Stimulated activated effector memory CD8-positive, alpha-beta T cell treated with anti-CD3 and anti-CD28 coated beads, Interleukin-12 subunit alpha, Interleukin-12 subunit beta, amount 100 ng/mL, for 72 hours (primary cell): ENCODE measurements at regions not wholly inside any gene's neighbourhood (a gene's known extent, or its start where the extent isn't known, plus 50 kb on each side); places are given as distances from the start of the nearest gene placed in this dataset.

ENCODE experiments used
- ATAC-seq: fragments of 150-1000 bp; cut with Tn5 transposase; 2 replicates; pipeline ENCODE4 v1.10.0; 2021
- DNase-seq, 2 donors: peaks; one replicate each; pipeline ENCODE4 v3.0.0; 2021 to 2022; ENCODE audit warnings: low spot score in 2 of 2
- H3K27ac Mint-ChIP-seq: one replicate; pipeline ENCODE4 v1.8.0; 2022; ENCODE audit warnings: mild to moderate bottlenecking, mixed read lengths
- H3K36me3 Mint-ChIP-seq: one replicate; pipeline ENCODE4 v1.8.0; 2022; ENCODE audit warnings: mild to moderate bottlenecking, mixed read lengths
- H3K4me1 Mint-ChIP-seq: one replicate; pipeline ENCODE4 v1.8.0; 2022; ENCODE audit warnings: mixed read lengths
- H3K4me3 Mint-ChIP-seq: one replicate; pipeline ENCODE4 v1.8.0; 2022; ENCODE audit warnings: mild to moderate bottlenecking, mixed read lengths
- H3K9me3 Mint-ChIP-seq: one replicate; pipeline ENCODE4 v1.8.0; 2022; ENCODE audit warnings: mixed read lengths

DNA sequence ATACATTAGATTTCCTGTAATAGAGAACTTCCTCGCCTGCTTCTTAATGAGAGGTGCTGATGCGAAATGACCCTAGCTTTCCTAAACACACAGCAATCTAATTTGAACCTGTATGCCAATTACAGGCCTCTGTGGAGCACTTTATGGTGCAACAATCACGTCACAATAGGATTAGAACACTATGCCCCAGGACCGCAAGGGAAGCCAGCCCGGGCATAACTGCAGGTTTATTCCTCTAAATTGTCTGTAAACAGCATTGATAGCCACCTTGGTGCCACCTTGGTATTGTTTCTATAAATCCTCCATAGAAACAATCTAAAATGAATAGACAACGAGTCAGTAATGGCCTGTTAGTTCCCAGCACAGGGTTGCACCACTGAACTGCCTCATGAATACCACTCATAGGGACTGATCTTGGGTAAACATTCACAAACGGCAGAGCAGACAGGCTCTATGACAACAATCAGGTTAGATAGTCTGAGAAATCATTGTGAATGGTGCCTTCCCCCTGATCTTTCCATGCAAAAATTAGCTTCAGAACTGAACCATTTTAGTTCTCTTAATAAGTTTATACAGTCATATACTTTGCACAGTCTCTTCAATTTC, 182.5 kb upstream of the OBI1 start:
- no peak overlapping the region for H3K27ac Mint-ChIP-seq
- H3K4me3 Mint-ChIP-seq = no peak overlapping the region
- H3K4me1 Mint-ChIP-seq = no peaks in the 10 kb centered on the region
- DNase-seq (no peak), ATAC-seq (no peak)
- no peaks in the 10 kb centered on the region for H3K9me3 Mint-ChIP-seq
- no peaks in the 10 kb centered on the region for H3K36me3 Mint-ChIP-seq

DNA sequence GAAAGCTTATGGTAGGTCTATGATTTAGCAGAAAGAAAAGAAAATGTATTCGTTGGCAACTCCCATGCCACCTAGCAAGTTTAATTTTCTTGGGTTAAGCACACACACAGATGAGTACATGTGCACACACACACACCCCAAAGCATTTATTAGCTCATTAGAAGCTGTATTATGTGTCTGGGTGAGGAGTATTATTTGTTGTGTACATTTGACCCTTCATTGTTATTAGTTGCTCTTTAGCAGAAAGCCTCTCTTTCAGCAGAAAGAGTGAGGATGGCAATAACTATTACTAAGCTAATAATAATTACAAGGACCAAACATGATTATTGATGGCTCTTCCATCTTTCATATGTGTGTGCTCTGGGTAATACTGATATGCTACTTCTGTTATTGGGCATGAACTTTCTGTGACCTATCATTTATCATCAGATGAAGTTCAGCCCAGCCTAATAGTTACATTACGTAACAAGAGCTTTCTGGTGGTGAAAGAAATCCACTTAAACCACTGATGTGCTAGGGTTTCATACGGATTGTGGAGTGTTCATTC, 177.4 kb upstream of the OBI1 start:
- no peaks in the 10 kb centered on the region for H3K4me1 Mint-ChIP-seq
- no peak overlapping the region for H3K27ac Mint-ChIP-seq
- no peaks in the 10 kb centered on the region for H3K9me3 Mint-ChIP-seq
- DNase-seq (no peak), ATAC-seq (no peak)
- H3K36me3 Mint-ChIP-seq = no peaks in the 10 kb centered on the region
- H3K4me3 Mint-ChIP-seq = no peak overlapping the region

DNA sequence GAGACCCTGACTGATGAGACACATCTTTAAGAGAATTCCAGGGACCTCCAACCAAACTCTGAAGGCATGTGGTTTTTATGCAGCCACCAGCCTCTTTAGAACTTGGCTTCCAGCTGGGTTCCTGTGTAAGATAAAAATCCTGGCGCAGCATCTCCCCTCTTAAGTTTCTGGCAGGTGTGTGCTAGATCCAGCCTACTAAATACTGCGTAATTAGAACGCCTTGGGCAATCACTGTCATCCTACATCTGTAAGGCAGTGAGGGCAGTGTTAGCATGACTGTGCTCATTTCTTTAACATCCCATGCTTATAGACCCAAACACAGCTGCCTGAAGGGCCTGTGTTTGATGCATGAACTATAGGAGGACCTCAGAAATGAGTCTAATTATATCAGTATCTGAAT, 173.5 kb upstream of the OBI1 start:
- no peak for ATAC-seq
- Mint-ChIP-seq H3K4me1 (no peaks in the 10 kb centered on the region), H3K36me3 (no peaks in the 10 kb centered on the region), H3K4me3 (no peak overlapping the region), H3K9me3 (no peaks in the 10 kb centered on the region), H3K27ac (no peak overlapping the region)
- no peak for DNase-seq

DNA sequence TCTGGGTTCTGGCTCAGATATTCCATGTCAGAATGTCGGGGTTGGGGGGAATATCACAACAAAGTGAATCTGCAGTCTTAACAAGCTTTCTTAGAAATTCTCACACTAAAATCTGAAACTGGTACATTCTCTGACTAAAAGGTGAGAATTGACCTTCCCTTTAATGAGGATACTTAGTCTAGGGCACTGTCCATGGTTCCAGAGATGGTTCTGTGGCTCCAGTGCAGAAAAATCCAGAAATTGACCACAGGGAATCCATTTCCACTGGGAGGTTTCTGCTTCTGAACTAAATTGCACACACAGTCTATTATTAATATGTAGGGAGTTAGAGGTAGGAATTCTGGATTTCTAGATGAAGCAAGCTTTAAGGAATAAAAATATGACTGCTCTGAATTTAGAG, 171.6 kb upstream of the OBI1 start:
- no peak overlapping the region for H3K4me3 Mint-ChIP-seq
- no peaks in the 10 kb centered on the region for H3K9me3 Mint-ChIP-seq
- no peaks in the 10 kb centered on the region for H3K36me3 Mint-ChIP-seq
- H3K4me1 Mint-ChIP-seq = no peaks in the 10 kb centered on the region
- ATAC-seq (no peak), DNase-seq (no peak)
- no peak overlapping the region for H3K27ac Mint-ChIP-seq

DNA sequence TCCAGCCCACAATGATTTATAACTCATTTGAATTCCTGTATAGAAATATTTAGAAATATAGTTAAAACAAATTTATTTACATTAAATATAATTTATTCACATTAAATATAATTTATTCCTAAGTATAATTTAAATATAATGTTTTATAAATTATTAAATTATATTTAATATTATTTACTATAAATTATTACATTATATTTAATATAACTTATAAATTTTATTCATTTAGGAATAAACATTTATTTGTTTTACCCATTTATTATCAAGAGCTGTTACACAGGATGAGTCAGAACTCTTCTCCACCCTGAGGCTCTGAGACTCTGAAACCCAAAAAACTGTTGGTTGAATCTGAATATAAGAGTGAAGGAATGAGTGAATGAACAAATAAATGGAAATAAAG, 170.9 kb upstream of the OBI1 start:
- DNase-seq (no peak), ATAC-seq (no peak)
- Mint-ChIP-seq H3K36me3 (no peaks in the 10 kb centered on the region), H3K4me3 (no peak overlapping the region), H3K4me1 (no peaks in the 10 kb centered on the region), H3K27ac (no peak overlapping the region), H3K9me3 (no peaks in the 10 kb centered on the region)

DNA sequence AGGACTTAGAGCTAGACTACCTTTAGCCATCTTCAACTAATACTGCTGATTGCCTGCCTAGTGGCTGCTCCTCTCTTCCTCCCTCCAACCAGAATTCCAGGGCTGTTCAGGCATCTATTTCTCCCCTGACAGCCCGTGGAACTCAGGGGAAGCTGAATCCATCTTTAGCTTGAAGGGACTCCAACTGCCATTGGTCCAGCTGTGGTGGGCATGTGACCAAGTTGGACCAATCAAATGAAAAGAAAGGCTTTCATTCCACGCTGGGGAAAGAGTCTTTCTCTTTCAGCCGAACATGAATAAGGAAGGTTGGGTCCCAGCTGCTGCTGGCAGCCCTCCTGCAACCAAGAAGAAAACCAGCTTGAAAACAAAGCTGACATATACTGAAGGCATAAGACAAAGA, 168.5 kb upstream of the OBI1 start:
- no peaks in the 10 kb centered on the region for H3K4me1 Mint-ChIP-seq
- H3K4me3 Mint-ChIP-seq = no peak overlapping the region
- no peaks in the 10 kb centered on the region for H3K9me3 Mint-ChIP-seq

DNA sequence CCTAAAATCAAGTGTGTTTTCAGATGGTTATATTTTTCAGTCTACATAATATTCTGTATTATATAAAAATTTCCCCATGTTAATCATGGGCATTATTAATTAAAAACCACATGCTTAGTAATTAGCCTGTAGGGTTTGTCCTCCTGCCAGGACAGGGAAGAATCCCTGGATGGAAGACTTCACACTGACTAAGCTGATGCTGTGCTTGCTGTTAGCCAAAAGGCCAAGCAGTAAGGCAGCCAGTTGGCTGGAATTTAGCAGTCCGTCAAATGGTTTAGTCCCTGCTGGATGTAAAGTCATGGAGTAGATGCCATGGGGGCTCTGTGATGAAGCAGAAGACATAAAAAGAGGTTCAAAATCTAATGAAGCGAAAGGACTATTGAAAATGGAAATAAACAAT, 168.0 kb upstream of the OBI1 start:
- Mint-ChIP-seq H3K36me3 (no peaks in the 10 kb centered on the region), H3K4me3 (no peak overlapping the region)
- no peak for DNase-seq

More for the DNA sequence above, 168.5 kb upstream of the OBI1 start:
- Mint-ChIP-seq H3K36me3 (no peaks in the 10 kb centered on the region), H3K27ac (no peak overlapping the region)
- ATAC-seq = no peak
- DNase-seq = no peak

DNA sequence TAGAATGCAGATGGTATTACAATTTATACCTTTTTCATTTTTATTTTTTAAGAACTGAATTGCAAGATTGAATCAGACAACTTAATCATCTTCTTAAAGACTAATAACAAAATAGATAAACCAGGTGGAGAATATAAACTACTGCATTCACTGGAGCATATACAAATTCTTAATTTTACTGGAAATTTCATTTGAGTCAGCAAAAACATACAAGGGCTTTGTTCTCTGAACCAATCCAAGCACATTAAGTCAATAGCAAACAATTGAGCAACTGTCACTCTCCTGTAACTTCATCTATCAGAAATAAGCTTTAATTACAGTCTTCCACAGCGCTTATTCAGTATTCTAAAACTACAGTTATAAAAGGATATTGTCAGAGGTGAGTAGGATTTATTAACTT, 167.4 kb upstream of the OBI1 start:
- ATAC-seq (no peak), DNase-seq (no peak)
- no peaks in the 10 kb centered on the region for H3K36me3 Mint-ChIP-seq
- H3K27ac Mint-ChIP-seq = no peak overlapping the region
- no peak overlapping the region for H3K4me3 Mint-ChIP-seq
- no peaks in the 10 kb centered on the region for H3K4me1 Mint-ChIP-seq
- no peaks in the 10 kb centered on the region for H3K9me3 Mint-ChIP-seq

More for the DNA sequence above, 168.0 kb upstream of the OBI1 start:
- ATAC-seq = no peak
- no peak overlapping the region for H3K27ac Mint-ChIP-seq
- H3K9me3 Mint-ChIP-seq = no peaks in the 10 kb centered on the region
- no peaks in the 10 kb centered on the region for H3K4me1 Mint-ChIP-seq

DNA sequence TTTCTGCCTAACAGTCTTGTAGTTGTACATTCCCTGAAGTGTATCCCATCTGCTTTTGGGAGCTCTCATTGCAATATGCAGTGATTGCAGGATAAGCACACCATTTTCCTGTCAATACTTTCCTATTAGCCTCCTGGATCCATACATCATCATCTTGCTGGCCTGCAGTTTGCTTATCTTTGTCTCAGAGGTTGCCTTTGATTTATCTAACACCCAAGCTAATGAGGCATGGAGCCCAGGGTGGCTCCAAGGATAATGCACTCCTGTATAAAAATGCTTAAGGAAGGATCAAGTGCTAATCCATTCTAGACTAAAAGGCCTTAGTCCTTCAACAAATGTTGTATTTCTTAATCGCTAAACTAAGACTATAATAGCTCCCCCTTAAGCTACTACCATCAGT, 161.6 kb upstream of the OBI1 start:
- H3K4me1 Mint-ChIP-seq = no peaks in the 10 kb centered on the region
- DNase-seq = no peak
- no peaks in the 10 kb centered on the region for H3K9me3 Mint-ChIP-seq
- H3K36me3 Mint-ChIP-seq = no peaks in the 10 kb centered on the region
- ATAC-seq = no peak
- no peak overlapping the region for H3K27ac Mint-ChIP-seq
- H3K4me3 Mint-ChIP-seq = no peak overlapping the region

DNA sequence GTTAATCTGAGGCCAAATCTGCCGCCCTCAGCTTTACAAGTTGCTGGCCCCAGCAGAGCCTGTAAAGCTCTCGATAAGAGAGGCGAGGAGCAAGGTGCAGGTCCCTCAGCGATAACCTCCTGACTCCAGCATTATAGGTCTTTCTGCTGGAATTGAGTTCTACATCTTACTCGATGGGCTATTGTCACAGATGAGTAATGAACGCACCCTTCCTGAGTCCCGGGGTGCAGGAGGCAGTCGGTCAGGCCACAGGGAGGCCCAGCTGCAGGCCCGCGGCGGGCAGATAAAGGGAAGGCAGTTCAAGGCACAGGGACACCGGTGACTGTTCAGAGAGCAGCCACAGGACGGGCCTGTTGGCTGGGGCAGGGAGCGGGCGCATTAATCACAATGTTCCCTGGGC, 157.6 kb upstream of the OBI1 start:
- DNase-seq = no peak

DNA sequence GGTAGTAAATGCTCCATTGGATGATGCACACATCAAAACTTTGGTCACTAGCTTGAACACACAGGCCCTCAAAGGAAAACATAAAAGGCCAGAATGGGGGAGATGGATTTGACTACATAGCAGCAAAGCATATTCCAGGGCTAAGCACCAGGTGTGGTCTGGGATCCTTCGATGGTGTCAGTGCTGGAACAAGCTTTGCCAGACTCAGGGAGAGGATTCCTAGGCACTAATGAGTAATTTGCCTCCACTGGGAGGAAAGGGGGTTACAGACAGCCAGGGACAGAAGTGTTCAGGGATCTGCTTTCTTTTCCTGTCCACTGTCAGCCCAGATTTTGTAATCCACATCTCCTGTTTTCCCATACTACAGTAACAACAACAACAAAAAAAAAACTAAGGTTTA, 157.2 kb upstream of the OBI1 start:
- no peak for ATAC-seq
- H3K36me3 Mint-ChIP-seq = no peaks in the 10 kb centered on the region
- DNase-seq = no peak
- no peak overlapping the region for H3K27ac Mint-ChIP-seq
- no peaks in the 10 kb centered on the region for H3K9me3 Mint-ChIP-seq
- H3K4me1 Mint-ChIP-seq = no peaks in the 10 kb centered on the region
- no peak overlapping the region for H3K4me3 Mint-ChIP-seq

More for the DNA sequence above, 157.6 kb upstream of the OBI1 start:
- no peak overlapping the region for H3K4me3 Mint-ChIP-seq
- ATAC-seq = no peak
- no peaks in the 10 kb centered on the region for H3K36me3 Mint-ChIP-seq
- H3K4me1 Mint-ChIP-seq = no peaks in the 10 kb centered on the region
- H3K9me3 Mint-ChIP-seq = no peaks in the 10 kb centered on the region
- H3K27ac Mint-ChIP-seq = no peak overlapping the region

DNA sequence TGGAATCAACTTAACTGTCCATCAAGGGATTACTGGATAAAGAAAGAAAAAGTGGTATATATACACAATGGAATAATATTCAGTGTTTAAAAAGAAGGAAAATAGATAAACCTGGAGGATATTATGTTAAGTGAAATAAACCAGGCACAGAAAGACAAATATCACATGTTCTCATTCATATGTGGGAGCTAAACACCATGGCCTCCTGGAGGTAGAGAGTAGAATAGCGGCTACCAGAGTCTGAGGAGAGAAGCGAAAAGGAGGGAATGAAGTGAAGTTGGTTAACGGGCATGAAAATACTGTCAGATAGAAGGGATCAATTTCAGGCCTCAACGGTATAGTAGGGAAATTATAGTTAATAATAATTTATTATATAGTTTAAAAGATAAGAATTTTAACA, 147.5 kb upstream of the OBI1 start:
- ATAC-seq (no peak), DNase-seq (no peak)
- H3K4me3 Mint-ChIP-seq = no peak overlapping the region
- H3K36me3 Mint-ChIP-seq = no peaks in the 10 kb centered on the region
- H3K9me3 Mint-ChIP-seq = no peaks in the 10 kb centered on the region
- no peak overlapping the region for H3K27ac Mint-ChIP-seq
- no peaks in the 10 kb centered on the region for H3K4me1 Mint-ChIP-seq

DNA sequence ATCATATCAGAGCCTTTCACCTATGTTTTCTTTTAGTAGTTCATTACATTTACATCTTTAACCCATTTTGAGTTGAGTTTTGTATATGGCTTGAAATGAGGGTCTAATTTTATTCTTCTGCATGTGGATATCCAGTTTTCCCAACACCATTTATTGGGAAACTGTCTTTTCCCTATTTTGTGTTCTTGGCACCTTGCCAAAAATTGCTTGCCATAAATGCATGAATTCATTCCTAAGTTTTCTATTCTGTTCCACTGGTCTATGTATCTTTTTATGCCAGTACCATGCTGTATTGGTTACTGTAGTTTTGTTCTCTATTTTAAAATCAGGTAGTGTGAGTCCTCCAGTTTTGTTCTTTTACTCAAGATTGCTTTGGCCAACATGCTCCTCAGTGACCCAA, 144.0 kb upstream of the OBI1 start:
- Mint-ChIP-seq H3K4me1 (no peaks in the 10 kb centered on the region), H3K27ac (no peak overlapping the region), H3K36me3 (no peaks in the 10 kb centered on the region), H3K4me3 (no peak overlapping the region), H3K9me3 (no peaks in the 10 kb centered on the region)
- ATAC-seq (no peak), DNase-seq (no peak)

DNA sequence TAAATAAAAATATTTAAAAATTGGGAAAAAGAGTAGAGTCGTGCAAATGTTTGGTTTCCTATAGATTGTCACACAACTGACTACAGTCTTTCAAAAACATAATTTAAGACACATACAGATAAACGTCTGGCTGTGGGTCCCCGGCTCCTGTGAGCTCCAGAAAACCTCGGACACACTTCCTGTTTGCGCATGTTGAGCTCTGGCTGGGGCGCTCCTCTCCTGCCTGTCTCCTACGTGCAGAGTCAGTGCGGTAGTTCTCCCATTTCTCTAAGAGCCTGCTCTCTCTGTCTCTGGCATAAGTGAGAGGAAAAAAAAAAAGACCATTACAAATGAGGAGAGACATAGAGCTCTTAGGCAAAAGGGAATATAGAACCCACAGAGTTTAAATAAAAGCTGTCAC, 128.2 kb upstream of the OBI1 start:
- H3K27ac Mint-ChIP-seq = no peak overlapping the region
- H3K4me3 Mint-ChIP-seq = no peak overlapping the region
- H3K36me3 Mint-ChIP-seq = no peaks in the 10 kb centered on the region
- H3K4me1 Mint-ChIP-seq = no peaks in the 10 kb centered on the region
- DNase-seq (no peak), ATAC-seq (no peak)
- H3K9me3 Mint-ChIP-seq = no peaks in the 10 kb centered on the region

DNA sequence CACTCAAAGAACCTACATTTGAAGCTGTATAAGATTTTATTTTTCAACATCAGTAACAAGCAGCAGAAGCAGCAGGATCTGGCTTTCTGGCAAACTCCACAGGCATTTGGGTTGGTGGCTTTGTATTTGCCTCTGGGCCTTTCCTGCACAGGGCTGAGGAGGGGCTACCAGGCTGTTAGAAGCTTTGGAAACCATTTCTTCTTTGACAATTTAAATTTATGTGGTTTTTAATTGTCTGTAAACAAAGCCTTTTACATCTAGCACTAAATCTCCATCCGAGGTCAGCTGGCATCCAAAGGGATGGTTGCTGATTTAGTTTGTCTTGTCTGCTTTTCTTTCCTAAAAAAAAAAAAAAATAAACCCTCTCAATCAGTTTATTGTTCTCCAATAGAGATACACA, 127.5 kb upstream of the OBI1 start:
- DNase-seq (no peak), ATAC-seq (no peak)
- Mint-ChIP-seq H3K27ac (no peak overlapping the region), H3K4me1 (no peaks in the 10 kb centered on the region), H3K4me3 (no peak overlapping the region), H3K36me3 (no peaks in the 10 kb centered on the region), H3K9me3 (no peaks in the 10 kb centered on the region)

DNA sequence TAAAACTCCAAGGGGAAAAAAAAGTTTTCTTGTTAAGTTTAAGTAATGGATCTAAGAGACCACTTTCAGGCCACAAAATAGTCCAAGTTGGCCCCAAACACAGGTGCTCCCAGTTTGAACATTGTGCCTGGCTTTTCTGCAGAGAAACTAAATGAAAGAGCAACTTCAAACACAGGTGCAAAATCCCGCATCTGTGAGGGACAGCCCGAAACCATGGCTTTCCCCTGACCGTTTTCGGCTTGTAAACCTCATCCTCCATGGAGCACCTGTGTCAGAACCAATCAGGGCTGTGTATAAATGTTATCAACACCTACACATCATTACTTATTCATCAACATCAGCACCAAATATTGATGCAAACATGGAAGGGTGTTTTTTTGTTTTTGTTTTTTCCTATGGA, 126.8 kb upstream of the OBI1 start:
- Mint-ChIP-seq H3K27ac (no peak overlapping the region), H3K9me3 (no peaks in the 10 kb centered on the region), H3K4me1 (no peaks in the 10 kb centered on the region), H3K4me3 (no peak overlapping the region), H3K36me3 (no peaks in the 10 kb centered on the region)
- DNase-seq (no peak), ATAC-seq (no peak)
